ENCODE measurements at regions not wholly inside any gene's neighbourhood (a gene's known extent, or its start where the extent isn't known, plus 50 kb on each side); places are given as distances from the start of the nearest gene placed in this dataset.

GRCh38 chr13:68190818-68191217 lies 960.7 kb upstream of the PCDH9 start:
- no peak overlapping the region for H3K4me2 ChIP-seq (ENCODE audit: low read length)
- no peak overlapping the region for H3K4me3 ChIP-seq (ENCODE audit: low read length)
- no peaks in the 10 kb centered on the region for H3F3A ChIP-seq (ENCODE audit: control insufficient read depth, insufficient read depth)
- no peaks in the 10 kb centered on the region for H4K20me1 ChIP-seq (ENCODE audit: control insufficient read depth, insufficient read depth, low read depth, low read length)
- no peaks in the 10 kb centered on the region for H3K79me2 ChIP-seq (ENCODE audit: control insufficient read depth, low read length)
- no peaks in the 10 kb centered on the region for H3K27me3 ChIP-seq (ENCODE audit: control insufficient read depth, low read length)
- TF ChIP-seq EZH2phosphoT487 (IDR thresholded peaks at IDR 0.05; ENCODE audit: borderline replicate concordance, low read length) (no peak), CTCF (IDR thresholded peaks at IDR 0.05; ENCODE audit: low read depth, low read length, poor library complexity, severe bottlenecking) (no peak)
- no peak overlapping the region for H3K27ac ChIP-seq (ENCODE audit: low read depth, low read length)
- no peaks in the 10 kb centered on the region for H3K9me2 ChIP-seq (replicated peaks; ENCODE audit: control insufficient read depth, low read length)
- no peaks in the 10 kb centered on the region for H3K36me3 ChIP-seq (ENCODE audit: control insufficient read depth, low read length)
- no peaks in the 10 kb centered on the region; the same call in 1 of the 2 replicates for H3K9me3 ChIP-seq (ENCODE audit: control insufficient read depth, insufficient read depth, low read length)
- no peaks in the 10 kb centered on the region for H3K4me1 ChIP-seq (ENCODE audit: control insufficient read depth, low read length)

GRCh38 chr13:68185444-68186141 lies 955.5 kb upstream of the PCDH9 start:
- H3K79me2 ChIP-seq (ENCODE audit: control insufficient read depth, low read length): no peaks in the 10 kb centered on the region
- H3K4me2 ChIP-seq (ENCODE audit: low read length): no peak overlapping the region
- no peaks in the 10 kb centered on the region for H3K27me3 ChIP-seq (ENCODE audit: control insufficient read depth, low read length)
- no peaks in the 10 kb centered on the region for H3F3A ChIP-seq (ENCODE audit: control insufficient read depth, insufficient read depth)
- no peaks in the 10 kb centered on the region for H3K36me3 ChIP-seq (ENCODE audit: control insufficient read depth, low read length)
- no peak overlapping the region for H3K4me3 ChIP-seq (ENCODE audit: low read length)
- H3K9me3 ChIP-seq (ENCODE audit: control insufficient read depth, insufficient read depth, low read length): no peaks in the 10 kb centered on the region; the same call in 1 of the 2 replicates
- H3K4me1 ChIP-seq (ENCODE audit: control insufficient read depth, low read length): no peaks in the 10 kb centered on the region
- no peaks in the 10 kb centered on the region for H3K9me2 ChIP-seq (replicated peaks; ENCODE audit: control insufficient read depth, low read length)
- no peaks in the 10 kb centered on the region for H4K20me1 ChIP-seq (ENCODE audit: control insufficient read depth, insufficient read depth, low read depth, low read length)
- H3K27ac ChIP-seq (ENCODE audit: low read depth, low read length): no peak overlapping the region
- TF ChIP-seq CTCF (IDR thresholded peaks at IDR 0.05; ENCODE audit: low read depth, low read length, poor library complexity, severe bottlenecking) (no peak), EZH2phosphoT487 (IDR thresholded peaks at IDR 0.05; ENCODE audit: borderline replicate concordance, low read length) (no peak)

GRCh38 chr13:68176475-68176874 lies 946.3 kb upstream of the PCDH9 start:
- no peaks in the 10 kb centered on the region for H3K79me2 ChIP-seq (ENCODE audit: control insufficient read depth, low read length)
- H3K4me1 ChIP-seq (ENCODE audit: control insufficient read depth, low read length): no peaks in the 10 kb centered on the region
- H3K36me3 ChIP-seq (ENCODE audit: control insufficient read depth, low read length): no peaks in the 10 kb centered on the region
- H3K27me3 ChIP-seq (ENCODE audit: control insufficient read depth, low read length): no peaks in the 10 kb centered on the region
- no peaks in the 10 kb centered on the region for H4K20me1 ChIP-seq (ENCODE audit: control insufficient read depth, insufficient read depth, low read depth, low read length)
- H3F3A ChIP-seq (ENCODE audit: control insufficient read depth, insufficient read depth): no peaks in the 10 kb centered on the region
- no peak overlapping the region for H3K27ac ChIP-seq (ENCODE audit: low read depth, low read length)
- no peak for TF ChIP-seq EZH2phosphoT487 (IDR thresholded peaks at IDR 0.05; ENCODE audit: borderline replicate concordance, low read length)
- TF ChIP-seq CTCF (IDR thresholded peaks at IDR 0.05; ENCODE audit: low read depth, low read length, poor library complexity, severe bottlenecking): no peak
- H3K4me3 ChIP-seq (ENCODE audit: low read length): no peak overlapping the region
- H3K4me2 ChIP-seq (ENCODE audit: low read length): no peak overlapping the region
- H3K9me3 ChIP-seq (ENCODE audit: control insufficient read depth, insufficient read depth, low read length): no peaks in the 10 kb centered on the region
- no peaks in the 10 kb centered on the region for H3K9me2 ChIP-seq (replicated peaks; ENCODE audit: control insufficient read depth, low read length)

All from DOHH2 (cell line).